ENCODE measurements at regions not wholly inside any gene's neighbourhood (a gene's known extent, or its start where the extent isn't known, plus 50 kb on each side); places are given as distances from the start of the nearest gene placed in this dataset.

GRCh38 chr13:50668049-50668448, 175.4 kb downstream of the DLEU7 start:
- no peaks in the 10 kb centered on the region for H3K9me1 ChIP-seq (ENCODE audit: insufficient read depth, low read length)
- no peak overlapping the region for H3K56ac ChIP-seq (ENCODE audit: extremely low read depth, insufficient read depth, low read length)
- BruUV-seq (replicated peaks): no TSS peak
- no peaks in the 10 kb centered on the region for H3K4me1 ChIP-seq (ENCODE audit: control insufficient read depth, insufficient read depth, low read length)
- H4K20me1 ChIP-seq (ENCODE audit: insufficient read depth, low read length): no peaks in the 10 kb centered on the region
- intact Hi-C loops (cut with micrococcal nuclease): no loop called here
- CTCF ChIA-PET: interaction anchor here (0.5 to 0.7 kb wide), 2 partner anchors 9 to 1757 kb away, joined by 3 read pairs; no protein-coding TSS in a partner anchor
- H3K9ac ChIP-seq (ENCODE audit: low read depth, low read length): no peak overlapping the region
- H3K23ac ChIP-seq (ENCODE audit: low read depth, low read length): no peak overlapping the region
- H2AK5ac ChIP-seq (ENCODE audit: low read depth, low read length): no peak overlapping the region
- no peaks in the 10 kb centered on the region for H3K79me1 ChIP-seq (ENCODE audit: low read depth in 1 of 2, low read length in 2 of 2)
- no peak overlapping the region for H4K5ac ChIP-seq (ENCODE audit: low read depth, low read length)
- in situ Hi-C loops (cut with MboI; ENCODE audit: low sequenced_read_pairs): no loop called here
- H3K4me2 ChIP-seq (ENCODE audit: low read depth, low read length): no peak overlapping the region
- no peak overlapping the region for H2BK120ac ChIP-seq (ENCODE audit: low read depth, low read length)
- no peak overlapping the region for H2AFZ ChIP-seq (replicated peaks; ENCODE audit: low read length, poor library complexity)
- DNase-seq (no peak), ATAC-seq (ENCODE audit: low read depth) (no peak)
- H3K18ac ChIP-seq (ENCODE audit: low read depth, low read length): no peak overlapping the region
- H2BK15ac ChIP-seq (ENCODE audit: low read depth, low read length): no peak overlapping the region
- POLR2A ChIA-PET (ENCODE audit: unreplicated experiment): no interaction called here
- H2BK20ac ChIP-seq (ENCODE audit: low read depth, low read length): no peak overlapping the region
- H2BK5ac ChIP-seq (ENCODE audit: low read depth, low read length, poor library complexity, severe bottlenecking): no peak overlapping the region
- TF ChIP-seq SMC3 (IDR thresholded peaks at IDR 0.05; ENCODE audit: low read depth, low read length): no peak
- H3K36me3 ChIP-seq (ENCODE audit: control insufficient read depth, insufficient read depth, low read length): no peaks in the 10 kb centered on the region
- H2AK9ac ChIP-seq (replicated peaks; ENCODE audit: low read depth, low read length, poor library complexity): no peak overlapping the region
- H3K4me3 ChIP-seq (ENCODE audit: insufficient read depth, low read depth, low read length): no peak overlapping the region
- peaks cover 36% of the 10 kb centered on the region for H3K27me3 ChIP-seq (ENCODE audit: control insufficient read depth, insufficient read depth, low read length)
- H3K27ac ChIP-seq (ENCODE audit: insufficient read depth, low read length): no peak overlapping the region
- no peak overlapping the region for H4K8ac ChIP-seq (ENCODE audit: low read depth in 2 of 2, low read length in 2 of 2)
- no peak overlapping the region for H4K91ac ChIP-seq (ENCODE audit: insufficient read depth, low read depth, low read length)
- WGBS, 2 experiments (ENCODE audit: extremely low coverage in 2 of 2, insufficient read length in 1 of 2): no CpG with 5 or more reads among the region's 6 CpGs
- H3K9me3 ChIP-seq (ENCODE audit: control insufficient read depth, insufficient read depth, low read length): no peaks in the 10 kb centered on the region
- H3K14ac ChIP-seq (replicated peaks; ENCODE audit: low read depth, low read length): no peak overlapping the region
- dilution Hi-C loops (cut with HindIII; ENCODE audit: low sequenced_read_pairs, unreplicated experiment): no loop called here
- no peak overlapping the region for H3K4ac ChIP-seq (ENCODE audit: low read depth, low read length)
